GM23338 (cell line): ENCODE measurements at regions not wholly inside any gene's neighbourhood (a gene's known extent, or its start where the extent isn't known, plus 50 kb on each side); places are given as distances from the start of the nearest gene placed in this dataset.

Experiments
- ATAC-seq: fragments of 200-7000 bp; cut with Tn5 transposase; 3 replicates; pipeline ENCODE4 v1.9.1; 2020
- DNase-seq: peaks from one replicate; pipeline ENCODE4 v3.0.0-alpha.2; 2015; ENCODE audit warnings: low spot score
- H2AFZ ChIP-seq: fragments of 200-600 bp; sonication (generic); 2 replicates; pipeline ENCODE4 v1.8.0; 2016; ENCODE audit warnings: antibody characterized with exemption, mild to moderate bottlenecking, moderate library complexity
- H3F3A ChIP-seq: fragments of 200-600 bp; sonication (generic); replicated peaks from 2 replicates; pipeline ENCODE4 v1.8.0; 2017; ENCODE audit warnings: antibody characterized with exemption, mixed run types, low read depth
- H3K27ac ChIP-seq: fragments of 200-600 bp; sonication (generic); 2 replicates; pipeline ENCODE4 v1.6.1; 2016; ENCODE audit warnings: low read depth
- H3K27me3 ChIP-seq: fragments of 200-600 bp; sonication (generic); 2 replicates; pipeline ENCODE4 v1.8.0; 2016; ENCODE audit warnings: mild to moderate bottlenecking, mixed run types, moderate library complexity; ENCODE audit not compliant: insufficient read depth
- H3K36me3 ChIP-seq: fragments of 200-600 bp; sonication (generic); 2 replicates; pipeline ENCODE4 v1.8.0; 2016; ENCODE audit warnings: mild to moderate bottlenecking; ENCODE audit not compliant: insufficient read depth
- H3K4me1 ChIP-seq: fragments of 200-600 bp; sonication (generic); 2 replicates; pipeline ENCODE4 v1.8.0; 2016; ENCODE audit warnings: mild to moderate bottlenecking, moderate library complexity; ENCODE audit not compliant: insufficient read depth
- H3K4me2 ChIP-seq: fragments of 200-600 bp; sonication (generic); 2 replicates; pipeline ENCODE4 v1.7.1; 2017; ENCODE audit warnings: mixed run types
- H3K4me3 ChIP-seq: fragments of 200-600 bp; sonication (generic); 2 replicates; pipeline ENCODE4 v1.6.1; 2016; ENCODE audit warnings: mixed run types
- H3K79me2 ChIP-seq: fragments of 200-600 bp; sonication (generic); replicated peaks from 2 replicates; pipeline ENCODE4 v1.8.0; 2017; ENCODE audit warnings: mild to moderate bottlenecking; ENCODE audit not compliant: insufficient read depth
- H3K9me2 ChIP-seq: fragments of 200-600 bp; sonication (generic); 2 replicates; pipeline ENCODE4 v1.8.0; 2017; ENCODE audit not compliant: insufficient read depth
- H4K20me1 ChIP-seq: fragments of 200-600 bp; sonication (generic); replicated peaks from 2 replicates; pipeline ENCODE4 v1.8.0; 2017; ENCODE audit warnings: mild to moderate bottlenecking; ENCODE audit not compliant: insufficient read depth
- H3K27ac Mint-ChIP-seq: 2 replicates; pipeline ENCODE4 v1.8.0; 2020; ENCODE audit warnings: inconsistent platforms, mild to moderate bottlenecking, moderate library complexity, mixed read lengths
- H3K27me3 Mint-ChIP-seq: 3 replicates; pipeline ENCODE4 v1.8.0; 2022; ENCODE audit warnings: low read depth, mild to moderate bottlenecking, moderate library complexity, mixed read lengths, inconsistent platforms; ENCODE audit not compliant: insufficient read depth, poor library complexity
- H3K36me3 Mint-ChIP-seq: 3 replicates; pipeline ENCODE4 v1.8.0; 2021; ENCODE audit warnings: low read depth, mild to moderate bottlenecking, inconsistent platforms, moderate library complexity, mixed read lengths
- H3K4me1 Mint-ChIP-seq: 3 replicates; pipeline ENCODE4 v1.8.0; 2020; ENCODE audit warnings: mild to moderate bottlenecking, inconsistent platforms, mixed read lengths
- H3K4me3 Mint-ChIP-seq: 3 replicates; pipeline ENCODE4 v1.8.0; 2021; ENCODE audit warnings: moderate library complexity, mild to moderate bottlenecking, inconsistent platforms, mixed read lengths
- H3K9me3 Mint-ChIP-seq: 3 replicates; pipeline ENCODE4 v1.8.0; 2020; ENCODE audit warnings: moderate library complexity, mild to moderate bottlenecking, inconsistent platforms, mixed read lengths
- CREB1 ChIP-seq: fragments of 250-450 bp; sonication (Bioruptor Pico); IDR thresholded peaks from 2 replicates; pipeline ENCODE4 v1.5.0; 2020; ENCODE audit warnings: low read depth, mild to moderate bottlenecking, moderate library complexity
- EZH2 ChIP-seq: fragments of 200-600 bp; sonication (generic); IDR thresholded peaks from one replicate; pipeline ENCODE4 v1.8.0; 2017; ENCODE audit warnings: antibody characterized with exemption, mild to moderate bottlenecking, low read depth; ENCODE audit not compliant: unreplicated experiment
- EZH2phosphoT487 ChIP-seq: fragments of 200-600 bp; sonication (generic); IDR thresholded peaks from one replicate; pipeline ENCODE4 v1.8.1; 2018; ENCODE audit warnings: antibody characterized with exemption; ENCODE audit not compliant: unreplicated experiment
- JUNB ChIP-seq: IDR thresholded peaks from one replicate; pipeline ENCODE4 v1.6.1; 2016; ENCODE audit warnings: antibody characterized with exemption; ENCODE audit not compliant: unreplicated experiment
- NANOG ChIP-seq: IDR thresholded peaks from 2 replicates; pipeline ENCODE4 v1.6.1; 2016; ENCODE audit warnings: antibody characterized with exemption, borderline replicate concordance
- POLR2AphosphoS5 ChIP-seq: IDR thresholded peaks from 2 replicates; pipeline ENCODE4 v1.6.1; 2016; ENCODE audit warnings: antibody characterized with exemption, low read depth
- STAT1 ChIP-seq: IDR thresholded peaks from one replicate; pipeline ENCODE4 v1.6.1; 2016; ENCODE audit warnings: antibody characterized with exemption; ENCODE audit not compliant: unreplicated experiment
- ZNF114 ChIP-seq: fragments of 250-450 bp; sonication (Bioruptor Pico); IDR thresholded peaks from 2 replicates; pipeline ENCODE4 v1.5.0; 2020; ENCODE audit warnings: mild to moderate bottlenecking, moderate library complexity
- ZNF331 ChIP-seq: fragments of 250-450 bp; sonication (Bioruptor Pico); IDR thresholded peaks from 2 replicates; pipeline ENCODE4 v1.5.0; 2020; ENCODE audit warnings: low read depth, mild to moderate bottlenecking, moderate library complexity
- TF ChIP-seq, protein P1 (sequence below), 2 experiments: fragments of 200-600 bp in 1 of 2; sonication (generic) in 1 of 2; conservative IDR thresholded peaks; 2 replicates each; pipeline versions ENCODE4 v1.5.1 to v1.6.1; 2016 to 2017; ENCODE audit warnings: antibody characterized with exemption in 2 of 2, low read depth in 2 of 2, mild to moderate bottlenecking in 2 of 2, moderate library complexity in 1 of 2
- TF ChIP-seq, protein P2 (sequence below): IDR thresholded peaks from one replicate; pipeline ENCODE4 v1.6.1; 2018; ENCODE audit warnings: antibody characterized with exemption; ENCODE audit not compliant: unreplicated experiment
- TF ChIP-seq, protein P3 (sequence below): fragments of 250-450 bp; sonication (Bioruptor Pico); IDR thresholded peaks from 2 replicates; pipeline ENCODE4 v1.5.0; 2020; ENCODE audit warnings: mild to moderate bottlenecking, moderate library complexity
- TF ChIP-seq, protein P4 (sequence below): IDR thresholded peaks from 2 replicates; pipeline ENCODE4 v1.6.1; 2016; ENCODE audit warnings: antibody characterized with exemption

DNA sequence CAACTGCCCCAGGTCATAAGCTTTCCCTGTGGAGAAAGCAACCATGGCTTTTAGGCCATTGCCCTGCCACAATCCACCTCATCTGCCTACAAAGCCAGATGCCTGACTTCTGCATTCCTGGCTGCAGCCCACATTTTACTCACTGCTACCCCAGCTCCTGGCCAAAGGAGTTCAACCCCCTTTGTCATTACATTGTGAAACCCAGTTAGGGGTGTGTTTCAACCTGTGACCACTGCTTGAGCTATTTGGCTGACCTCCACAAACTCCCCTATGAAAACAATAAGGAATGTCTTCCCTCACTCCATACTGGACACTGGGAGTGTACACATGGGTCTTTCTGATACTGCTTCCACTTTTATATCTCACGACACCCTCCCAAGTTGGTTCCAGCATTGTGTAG is 589.2 kb downstream of the SH3BGRL start:
- Mint-ChIP-seq H3K4me3 (no peak overlapping the region), H3K36me3 (peaks cover 2% of the 10 kb centered on the region; the same call in 1 of the 3 replicates), H3K9me3 (peaks cover 47% of the 10 kb centered on the region), H3K4me1 (no peaks in the 10 kb centered on the region), H3K27ac (no peak overlapping the region), H3K27me3 (peaks cover 3% of the 10 kb centered on the region)
- Histone ChIP-seq H3K9me2 (no peaks in the 10 kb centered on the region), H3K27ac (no peak overlapping the region), H3K36me3 (no peaks in the 10 kb centered on the region), H3K4me3 (no peak overlapping the region), H3K4me2 (no peak overlapping the region), H3K27me3 (no peaks in the 10 kb centered on the region), H3F3A (no peaks in the 10 kb centered on the region), H3K79me2 (no peaks in the 10 kb centered on the region), H2AFZ (no peak overlapping the region), H3K4me1 (no peaks in the 10 kb centered on the region), H4K20me1 (no peaks in the 10 kb centered on the region)
- TF ChIP-seq CREB1 (CRISPR knock-in tag) (no peak), ZNF331 (CRISPR knock-in tag) (no peak), STAT1 (no peak), POLR2AphosphoS5 (no peak), EZH2phosphoT487 (no peak), ZNF114 (CRISPR knock-in tag) (no peak), NANOG (no peak), EZH2 (no peak), JUNB (no peak)
- TF ChIP-seq, protein P1, sequence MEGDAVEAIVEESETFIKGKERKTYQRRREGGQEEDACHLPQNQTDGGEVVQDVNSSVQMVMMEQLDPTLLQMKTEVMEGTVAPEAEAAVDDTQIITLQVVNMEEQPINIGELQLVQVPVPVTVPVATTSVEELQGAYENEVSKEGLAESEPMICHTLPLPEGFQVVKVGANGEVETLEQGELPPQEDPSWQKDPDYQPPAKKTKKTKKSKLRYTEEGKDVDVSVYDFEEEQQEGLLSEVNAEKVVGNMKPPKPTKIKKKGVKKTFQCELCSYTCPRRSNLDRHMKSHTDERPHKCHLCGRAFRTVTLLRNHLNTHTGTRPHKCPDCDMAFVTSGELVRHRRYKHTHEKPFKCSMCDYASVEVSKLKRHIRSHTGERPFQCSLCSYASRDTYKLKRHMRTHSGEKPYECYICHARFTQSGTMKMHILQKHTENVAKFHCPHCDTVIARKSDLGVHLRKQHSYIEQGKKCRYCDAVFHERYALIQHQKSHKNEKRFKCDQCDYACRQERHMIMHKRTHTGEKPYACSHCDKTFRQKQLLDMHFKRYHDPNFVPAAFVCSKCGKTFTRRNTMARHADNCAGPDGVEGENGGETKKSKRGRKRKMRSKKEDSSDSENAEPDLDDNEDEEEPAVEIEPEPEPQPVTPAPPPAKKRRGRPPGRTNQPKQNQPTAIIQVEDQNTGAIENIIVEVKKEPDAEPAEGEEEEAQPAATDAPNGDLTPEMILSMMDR (conservative IDR thresholded peaks at IDR 0.05; ENCODE audit: low read depth in 2 of 2), result no peak
- TF ChIP-seq, protein P2, sequence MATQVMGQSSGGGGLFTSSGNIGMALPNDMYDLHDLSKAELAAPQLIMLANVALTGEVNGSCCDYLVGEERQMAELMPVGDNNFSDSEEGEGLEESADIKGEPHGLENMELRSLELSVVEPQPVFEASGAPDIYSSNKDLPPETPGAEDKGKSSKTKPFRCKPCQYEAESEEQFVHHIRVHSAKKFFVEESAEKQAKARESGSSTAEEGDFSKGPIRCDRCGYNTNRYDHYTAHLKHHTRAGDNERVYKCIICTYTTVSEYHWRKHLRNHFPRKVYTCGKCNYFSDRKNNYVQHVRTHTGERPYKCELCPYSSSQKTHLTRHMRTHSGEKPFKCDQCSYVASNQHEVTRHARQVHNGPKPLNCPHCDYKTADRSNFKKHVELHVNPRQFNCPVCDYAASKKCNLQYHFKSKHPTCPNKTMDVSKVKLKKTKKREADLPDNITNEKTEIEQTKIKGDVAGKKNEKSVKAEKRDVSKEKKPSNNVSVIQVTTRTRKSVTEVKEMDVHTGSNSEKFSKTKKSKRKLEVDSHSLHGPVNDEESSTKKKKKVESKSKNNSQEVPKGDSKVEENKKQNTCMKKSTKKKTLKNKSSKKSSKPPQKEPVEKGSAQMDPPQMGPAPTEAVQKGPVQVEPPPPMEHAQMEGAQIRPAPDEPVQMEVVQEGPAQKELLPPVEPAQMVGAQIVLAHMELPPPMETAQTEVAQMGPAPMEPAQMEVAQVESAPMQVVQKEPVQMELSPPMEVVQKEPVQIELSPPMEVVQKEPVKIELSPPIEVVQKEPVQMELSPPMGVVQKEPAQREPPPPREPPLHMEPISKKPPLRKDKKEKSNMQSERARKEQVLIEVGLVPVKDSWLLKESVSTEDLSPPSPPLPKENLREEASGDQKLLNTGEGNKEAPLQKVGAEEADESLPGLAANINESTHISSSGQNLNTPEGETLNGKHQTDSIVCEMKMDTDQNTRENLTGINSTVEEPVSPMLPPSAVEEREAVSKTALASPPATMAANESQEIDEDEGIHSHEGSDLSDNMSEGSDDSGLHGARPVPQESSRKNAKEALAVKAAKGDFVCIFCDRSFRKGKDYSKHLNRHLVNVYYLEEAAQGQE, result no peak
- TF ChIP-seq, protein P3, sequence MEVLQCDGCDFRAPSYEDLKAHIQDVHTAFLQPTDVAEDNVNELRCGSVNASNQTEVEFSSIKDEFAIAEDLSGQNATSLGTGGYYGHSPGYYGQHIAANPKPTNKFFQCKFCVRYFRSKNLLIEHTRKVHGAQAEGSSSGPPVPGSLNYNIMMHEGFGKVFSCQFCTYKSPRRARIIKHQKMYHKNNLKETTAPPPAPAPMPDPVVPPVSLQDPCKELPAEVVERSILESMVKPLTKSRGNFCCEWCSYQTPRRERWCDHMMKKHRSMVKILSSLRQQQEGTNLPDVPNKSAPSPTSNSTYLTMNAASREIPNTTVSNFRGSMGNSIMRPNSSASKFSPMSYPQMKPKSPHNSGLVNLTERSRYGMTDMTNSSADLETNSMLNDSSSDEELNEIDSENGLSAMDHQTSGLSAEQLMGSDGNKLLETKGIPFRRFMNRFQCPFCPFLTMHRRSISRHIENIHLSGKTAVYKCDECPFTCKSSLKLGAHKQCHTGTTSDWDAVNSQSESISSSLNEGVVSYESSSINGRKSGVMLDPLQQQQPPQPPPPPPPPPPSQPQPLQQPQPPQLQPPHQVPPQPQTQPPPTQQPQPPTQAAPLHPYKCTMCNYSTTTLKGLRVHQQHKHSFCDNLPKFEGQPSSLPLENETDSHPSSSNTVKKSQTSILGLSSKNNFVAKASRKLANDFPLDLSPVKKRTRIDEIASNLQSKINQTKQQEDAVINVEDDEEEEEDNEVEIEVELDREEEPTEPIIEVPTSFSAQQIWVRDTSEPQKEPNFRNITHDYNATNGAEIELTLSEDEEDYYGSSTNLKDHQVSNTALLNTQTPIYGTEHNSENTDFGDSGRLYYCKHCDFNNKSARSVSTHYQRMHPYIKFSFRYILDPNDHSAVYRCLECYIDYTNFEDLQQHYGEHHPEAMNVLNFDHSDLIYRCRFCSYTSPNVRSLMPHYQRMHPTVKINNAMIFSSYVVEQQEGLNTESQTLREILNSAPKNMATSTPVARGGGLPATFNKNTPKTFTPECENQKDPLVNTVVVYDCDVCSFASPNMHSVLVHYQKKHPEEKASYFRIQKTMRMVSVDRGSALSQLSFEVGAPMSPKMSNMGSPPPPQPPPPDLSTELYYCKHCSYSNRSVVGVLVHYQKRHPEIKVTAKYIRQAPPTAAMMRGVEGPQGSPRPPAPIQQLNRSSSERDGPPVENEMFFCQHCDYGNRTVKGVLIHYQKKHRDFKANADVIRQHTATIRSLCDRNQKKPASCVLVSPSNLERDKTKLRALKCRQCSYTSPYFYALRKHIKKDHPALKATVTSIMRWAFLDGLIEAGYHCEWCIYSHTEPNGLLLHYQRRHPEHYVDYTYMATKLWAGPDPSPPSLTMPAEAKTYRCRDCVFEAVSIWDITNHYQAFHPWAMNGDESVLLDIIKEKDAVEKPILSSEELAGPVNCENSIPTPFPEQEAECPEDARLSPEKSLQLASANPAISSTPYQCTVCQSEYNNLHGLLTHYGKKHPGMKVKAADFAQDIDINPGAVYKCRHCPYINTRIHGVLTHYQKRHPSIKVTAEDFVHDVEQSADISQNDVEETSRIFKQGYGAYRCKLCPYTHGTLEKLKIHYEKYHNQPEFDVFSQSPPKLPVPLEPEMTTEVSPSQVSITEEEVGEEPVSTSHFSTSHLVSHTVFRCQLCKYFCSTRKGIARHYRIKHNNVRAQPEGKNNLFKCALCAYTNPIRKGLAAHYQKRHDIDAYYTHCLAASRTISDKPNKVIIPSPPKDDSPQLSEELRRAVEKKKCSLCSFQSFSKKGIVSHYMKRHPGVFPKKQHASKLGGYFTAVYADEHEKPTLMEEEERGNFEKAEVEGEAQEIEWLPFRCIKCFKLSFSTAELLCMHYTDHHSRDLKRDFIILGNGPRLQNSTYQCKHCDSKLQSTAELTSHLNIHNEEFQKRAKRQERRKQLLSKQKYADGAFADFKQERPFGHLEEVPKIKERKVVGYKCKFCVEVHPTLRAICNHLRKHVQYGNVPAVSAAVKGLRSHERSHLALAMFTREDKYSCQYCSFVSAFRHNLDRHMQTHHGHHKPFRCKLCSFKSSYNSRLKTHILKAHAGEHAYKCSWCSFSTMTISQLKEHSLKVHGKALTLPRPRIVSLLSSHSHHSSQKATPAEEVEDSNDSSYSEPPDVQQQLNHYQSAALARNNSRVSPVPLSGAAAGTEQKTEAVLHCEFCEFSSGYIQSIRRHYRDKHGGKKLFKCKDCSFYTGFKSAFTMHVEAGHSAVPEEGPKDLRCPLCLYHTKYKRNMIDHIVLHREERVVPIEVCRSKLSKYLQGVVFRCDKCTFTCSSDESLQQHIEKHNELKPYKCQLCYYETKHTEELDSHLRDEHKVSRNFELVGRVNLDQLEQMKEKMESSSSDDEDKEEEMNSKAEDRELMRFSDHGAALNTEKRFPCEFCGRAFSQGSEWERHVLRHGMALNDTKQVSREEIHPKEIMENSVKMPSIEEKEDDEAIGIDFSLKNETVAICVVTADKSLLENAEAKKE (CRISPR knock-in tag), result no peak
- TF ChIP-seq, protein P4, sequence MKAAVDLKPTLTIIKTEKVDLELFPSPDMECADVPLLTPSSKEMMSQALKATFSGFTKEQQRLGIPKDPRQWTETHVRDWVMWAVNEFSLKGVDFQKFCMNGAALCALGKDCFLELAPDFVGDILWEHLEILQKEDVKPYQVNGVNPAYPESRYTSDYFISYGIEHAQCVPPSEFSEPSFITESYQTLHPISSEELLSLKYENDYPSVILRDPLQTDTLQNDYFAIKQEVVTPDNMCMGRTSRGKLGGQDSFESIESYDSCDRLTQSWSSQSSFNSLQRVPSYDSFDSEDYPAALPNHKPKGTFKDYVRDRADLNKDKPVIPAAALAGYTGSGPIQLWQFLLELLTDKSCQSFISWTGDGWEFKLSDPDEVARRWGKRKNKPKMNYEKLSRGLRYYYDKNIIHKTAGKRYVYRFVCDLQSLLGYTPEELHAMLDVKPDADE, result no peak
- ATAC-seq (no peak), DNase-seq (no peak)
